ENCODE measurements at regions not wholly inside any gene's neighbourhood (a gene's known extent, or its start where the extent isn't known, plus 50 kb on each side); places are given as distances from the start of the nearest gene placed in this dataset.
"Not testable (repeated sequence)": the region's sequence is repeated elsewhere in the genome, so short reads cannot be mapped to it uniquely, and the experiment has no call there.

- no peak for DNase-seq
These were observed 252.6 kb downstream of the ANKRD50 start for GRCh38 chr4:124459941-124460310.

- not testable (repeated sequence) for DNase-seq
These were observed 250.9 kb downstream of the ANKRD50 start for GRCh38 chr4:124461592-124461991.

- DNase-seq = no peak
These were observed 249.3 kb downstream of the ANKRD50 start for GRCh38 chr4:124462954-124463828.

GRCh38 chr4:124464836-124465235, 247.7 kb downstream of the ANKRD50 start:
- DNase-seq = no peak

- DNase-seq = no peak
These were observed 244.2 kb downstream of the ANKRD50 start for GRCh38 chr4:124468360-124468759.

- DNase-seq = no peak
These were observed 242.6 kb downstream of the ANKRD50 start for GRCh38 chr4:124469981-124470380.

- DNase-seq = no peak
These were observed 234.1 kb downstream of the ANKRD50 start for GRCh38 chr4:124478470-124478869.

- DNase-seq = no peak
These were observed 232.5 kb downstream of the ANKRD50 start for GRCh38 chr4:124480061-124480460.

- DNase-seq = no peak
These were observed 231.4 kb downstream of the ANKRD50 start for GRCh38 chr4:124481123-124481522.

- DNase-seq = no peak
These were observed 229.3 kb downstream of the ANKRD50 start for GRCh38 chr4:124483048-124483906.

GRCh38 chr4:124484008-124484407, 228.5 kb downstream of the ANKRD50 start:
- DNase-seq = no peak

GRCh38 chr4:124484940-124485339, 227.6 kb downstream of the ANKRD50 start:
- no peak for DNase-seq

- DNase-seq = no peak
These were observed 226.1 kb downstream of the ANKRD50 start for GRCh38 chr4:124486423-124486822.

GRCh38 chr4:124487651-124488050, 224.9 kb downstream of the ANKRD50 start:
- no peak for DNase-seq

- DNase-seq = no peak
These were observed 221.0 kb downstream of the ANKRD50 start for GRCh38 chr4:124491361-124492145.

- no peak for DNase-seq
These were observed 213.3 kb downstream of the ANKRD50 start for GRCh38 chr4:124499261-124499660.

- DNase-seq = no peak
These were observed 211.0 kb downstream of the ANKRD50 start for GRCh38 chr4:124501576-124501975.

- no peak for DNase-seq
These were observed 208.1 kb downstream of the ANKRD50 start for GRCh38 chr4:124504431-124504830.

- DNase-seq = no peak
These were observed 207.3 kb downstream of the ANKRD50 start for GRCh38 chr4:124505211-124505610.

- no peak for DNase-seq
These were observed 203.4 kb downstream of the ANKRD50 start for GRCh38 chr4:124509151-124509550.

- DNase-seq = no peak
These were observed 197.9 kb downstream of the ANKRD50 start for GRCh38 chr4:124514588-124514987.

- DNase-seq = no peak
These were observed 196.9 kb downstream of the ANKRD50 start for GRCh38 chr4:124515591-124515990.

GRCh38 chr4:124519196-124519595, 193.3 kb downstream of the ANKRD50 start:
- DNase-seq = no peak

All from GF-D8 (cell line).